ENCODE measurements at regions not wholly inside any gene's neighbourhood (a gene's known extent, or its start where the extent isn't known, plus 50 kb on each side); places are given as distances from the start of the nearest gene placed in this dataset.
"Not testable (repeated sequence)": the region's sequence is repeated elsewhere in the genome, so short reads cannot be mapped to it uniquely, and the experiment has no call there.

GRCh38 chr17:15833890-15834289 lies 101.8 kb downstream of the TBC1D26 start:
- TF ChIP-seq CTCF, EP300 (IDR thresholded peaks at IDR 0.05): not testable (repeated sequence)

Data from ovary (tissue), 3 donors.